ENCODE measurements at regions not wholly inside any gene's neighbourhood (a gene's known extent, or its start where the extent isn't known, plus 50 kb on each side); places are given as distances from the start of the nearest gene placed in this dataset.

DNA sequence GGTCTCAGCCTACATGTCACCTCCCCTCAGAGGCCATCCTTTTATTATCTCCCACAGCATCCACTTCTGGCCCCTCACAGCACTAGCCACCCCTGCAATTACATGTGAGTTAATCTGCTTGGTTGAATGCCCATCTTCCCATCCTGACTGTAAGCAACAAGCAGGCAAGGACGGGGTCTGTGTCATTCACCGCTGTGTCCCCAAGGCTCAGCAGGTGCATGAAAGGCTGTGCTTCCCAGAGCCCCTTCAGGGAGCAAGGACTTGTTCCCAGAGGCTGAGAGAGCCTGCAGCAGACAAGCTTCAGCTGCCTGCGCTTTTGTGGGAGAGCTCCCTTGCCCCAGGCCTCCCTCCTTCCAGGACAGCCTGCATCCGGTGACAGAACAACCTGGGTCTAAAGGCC lies 172.7 kb upstream of the GSC start:
- no peak overlapping the region for H3K27ac ChIP-seq (ENCODE audit: low read depth in 1 of 2, low read length in 1 of 2)
- peaks cover 0 to under 1% (median 0%) of the 10 kb centered on the region in 5 donors for H3K4me1 ChIP-seq (ENCODE audit: control insufficient read depth in 5 of 5, insufficient read depth in 5 of 5, low read length in 5 of 5)
- no peak overlapping the region for H3K4me3 ChIP-seq
- TF ChIP-seq, protein P1, sequence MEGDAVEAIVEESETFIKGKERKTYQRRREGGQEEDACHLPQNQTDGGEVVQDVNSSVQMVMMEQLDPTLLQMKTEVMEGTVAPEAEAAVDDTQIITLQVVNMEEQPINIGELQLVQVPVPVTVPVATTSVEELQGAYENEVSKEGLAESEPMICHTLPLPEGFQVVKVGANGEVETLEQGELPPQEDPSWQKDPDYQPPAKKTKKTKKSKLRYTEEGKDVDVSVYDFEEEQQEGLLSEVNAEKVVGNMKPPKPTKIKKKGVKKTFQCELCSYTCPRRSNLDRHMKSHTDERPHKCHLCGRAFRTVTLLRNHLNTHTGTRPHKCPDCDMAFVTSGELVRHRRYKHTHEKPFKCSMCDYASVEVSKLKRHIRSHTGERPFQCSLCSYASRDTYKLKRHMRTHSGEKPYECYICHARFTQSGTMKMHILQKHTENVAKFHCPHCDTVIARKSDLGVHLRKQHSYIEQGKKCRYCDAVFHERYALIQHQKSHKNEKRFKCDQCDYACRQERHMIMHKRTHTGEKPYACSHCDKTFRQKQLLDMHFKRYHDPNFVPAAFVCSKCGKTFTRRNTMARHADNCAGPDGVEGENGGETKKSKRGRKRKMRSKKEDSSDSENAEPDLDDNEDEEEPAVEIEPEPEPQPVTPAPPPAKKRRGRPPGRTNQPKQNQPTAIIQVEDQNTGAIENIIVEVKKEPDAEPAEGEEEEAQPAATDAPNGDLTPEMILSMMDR (IDR thresholded peaks at IDR 0.05; ENCODE audit: control extremely low read depth, extremely low read depth): no peak
- no peaks in the 10 kb centered on the region for H3K36me3 ChIP-seq (ENCODE audit: control insufficient read depth in 4 of 4, insufficient read depth in 4 of 4, low read length in 4 of 4)
- DNase-seq (no peak), ATAC-seq (ENCODE audit: insufficient read depth, low FRiP score) (no peak)
- 83 to 84% methylated on average over 4 of the region's 4 CpGs for WGBS, 2 donors
- no peak overlapping the region for H3K9ac ChIP-seq (ENCODE audit: insufficient read depth in 1 of 2, low read length in 2 of 2)
- H3K27me3 ChIP-seq (ENCODE audit: control insufficient read depth in 3 of 3, insufficient read depth in 3 of 3, low read length in 2 of 3): peaks cover 0 to 7% (median 3%) of the 10 kb centered on the region in 3 donors
- peaks cover 0 to 14% (median 0%) of the 10 kb centered on the region in 4 donors for H3K9me3 ChIP-seq (ENCODE audit: control insufficient read depth in 4 of 4, insufficient read depth in 3 of 4, low read length in 3 of 4)

DNA sequence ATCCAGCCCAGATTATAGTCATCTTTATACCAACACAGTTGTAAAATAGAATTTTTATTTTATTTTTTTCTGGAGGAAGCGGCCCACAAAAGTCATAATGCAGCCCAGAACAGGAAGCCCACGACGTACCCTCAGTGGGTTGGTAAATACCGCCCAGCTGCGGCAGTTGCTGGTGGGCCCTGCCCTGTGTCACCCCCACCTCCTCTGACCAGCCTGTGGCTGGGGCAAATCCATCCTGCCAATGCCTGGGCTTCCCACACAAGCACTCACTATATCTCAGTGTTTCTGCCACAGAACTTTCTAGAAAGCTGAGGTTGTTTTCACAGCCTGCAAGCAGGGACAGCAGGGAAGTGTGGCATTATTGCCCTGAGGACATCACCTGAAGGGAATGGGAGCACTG lies 171.4 kb upstream of the GSC start:
- ATAC-seq (ENCODE audit: insufficient read depth, low FRiP score): no peak
- peaks cover 0 to 7% (median 3%) of the 10 kb centered on the region in 3 donors for H3K27me3 ChIP-seq (ENCODE audit: control insufficient read depth in 3 of 3, insufficient read depth in 3 of 3, low read length in 2 of 3)
- no peak overlapping the region for H3K9ac ChIP-seq (ENCODE audit: insufficient read depth in 1 of 2, low read length in 2 of 2)
- TF ChIP-seq, protein P1 (IDR thresholded peaks at IDR 0.05; ENCODE audit: control extremely low read depth, extremely low read depth): no peak
- H3K9me3 ChIP-seq (ENCODE audit: control insufficient read depth in 4 of 4, insufficient read depth in 3 of 4, low read length in 3 of 4): peaks cover 0 to 8% (median 0%) of the 10 kb centered on the region in 4 donors
- H3K27ac ChIP-seq (ENCODE audit: low read depth in 1 of 2, low read length in 1 of 2): no peak overlapping the region
- H3K4me1 ChIP-seq (ENCODE audit: control insufficient read depth in 5 of 5, insufficient read depth in 5 of 5, low read length in 5 of 5): peaks cover 0 to 12% (median 2%) of the 10 kb centered on the region in 5 donors
- H3K36me3 ChIP-seq (ENCODE audit: control insufficient read depth in 4 of 4, insufficient read depth in 4 of 4, low read length in 4 of 4): no peaks in the 10 kb centered on the region
- no peak for DNase-seq
- WGBS, 2 donors: 88 to 89% methylated on average over 5 of the region's 5 CpGs
- H3K4me3 ChIP-seq: no peak overlapping the region

DNA sequence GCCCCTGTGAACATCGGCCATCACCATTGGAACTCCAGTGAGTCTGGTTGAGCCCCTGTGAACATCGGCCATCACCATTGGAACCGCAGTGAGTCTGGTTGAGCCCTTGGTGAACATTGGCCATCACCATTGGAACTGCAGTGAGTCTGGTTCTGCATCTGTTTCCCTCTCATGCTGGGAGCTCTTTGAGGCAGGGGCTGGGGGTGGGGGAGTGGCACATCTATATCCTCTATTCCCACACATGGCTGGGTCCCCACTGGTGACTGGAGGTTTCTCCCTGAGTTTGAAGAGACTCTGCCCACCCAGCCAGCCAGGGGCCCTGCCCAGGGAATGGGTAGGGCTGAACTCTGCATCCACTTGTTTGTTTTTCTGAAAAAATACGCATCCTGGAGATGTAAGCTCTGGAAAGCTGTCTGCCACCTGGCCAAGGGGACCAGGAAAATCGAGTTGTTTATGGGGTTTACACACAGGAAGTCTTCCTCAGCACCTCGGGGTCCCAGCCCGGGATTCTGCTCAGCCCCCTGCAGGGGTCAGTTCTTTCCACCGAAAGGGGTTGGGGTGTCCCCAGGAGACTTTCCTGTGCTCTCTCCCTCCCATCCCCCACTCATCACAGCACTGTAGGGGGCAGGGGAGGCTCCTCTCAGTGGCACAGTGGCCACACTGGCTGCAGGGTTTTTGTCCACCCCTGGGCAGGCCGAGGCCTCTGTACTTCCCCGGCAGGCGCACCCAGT lies 170.5 kb upstream of the GSC start:
- no peak overlapping the region for H3K9ac ChIP-seq (ENCODE audit: insufficient read depth in 1 of 2, low read length in 2 of 2)
- no peaks in the 10 kb centered on the region for H3K36me3 ChIP-seq (ENCODE audit: control insufficient read depth in 4 of 4, insufficient read depth in 4 of 4, low read length in 4 of 4)
- no peak overlapping the region for H3K4me3 ChIP-seq
- H3K27ac ChIP-seq (ENCODE audit: low read depth in 1 of 2, low read length in 1 of 2): no peak overlapping the region
- TF ChIP-seq, protein P1 (IDR thresholded peaks at IDR 0.05; ENCODE audit: control extremely low read depth, extremely low read depth): no peak
- ATAC-seq (ENCODE audit: insufficient read depth, low FRiP score): no peak
- H3K9me3 ChIP-seq (ENCODE audit: control insufficient read depth in 4 of 4, insufficient read depth in 3 of 4, low read length in 3 of 4): peaks cover 0 to 8% (median 0%) of the 10 kb centered on the region in 4 donors
- peaks cover 0 to 14% (median 2%) of the 10 kb centered on the region in 5 donors for H3K4me1 ChIP-seq (ENCODE audit: control insufficient read depth in 5 of 5, insufficient read depth in 5 of 5, low read length in 5 of 5)
- WGBS, 2 donors: 82 to 84% methylated on average over 11 of the region's 11 CpGs
- no peak for DNase-seq
- peaks cover 3 to 7% (median 4%) of the 10 kb centered on the region in 3 donors for H3K27me3 ChIP-seq (ENCODE audit: control insufficient read depth in 3 of 3, insufficient read depth in 3 of 3, low read length in 2 of 3)
